SK-N-SH treated with all-trans-retinoic acid at 6 μM for 48 hours (cell line): ENCODE measurements at regions not wholly inside any gene's neighbourhood (a gene's known extent, or its start where the extent isn't known, plus 50 kb on each side); places are given as distances from the start of the nearest gene placed in this dataset.

Source experiments
- ATAC-seq: fragments of 200-7000 bp; cut with Tn5 transposase; 3 replicates; pipeline ENCODE4 v1.9.1; 2020; ENCODE audit warnings: mild to moderate bottlenecking, moderate library complexity
- BACH2 ChIP-seq: fragments of 250-450 bp; sonication (Bioruptor Pico); IDR thresholded peaks from 2 replicates; pipeline ENCODE4 v1.9.0; 2021; ENCODE audit warnings: mild to moderate bottlenecking, borderline replicate concordance
- CSDC2 ChIP-seq: fragments of 250-450 bp; sonication (Bioruptor Pico); IDR thresholded peaks from 2 replicates; pipeline ENCODE4 v1.5.0; 2020; ENCODE audit warnings: mild to moderate bottlenecking, moderate library complexity
- ESRRG ChIP-seq: fragments of 250-450 bp; sonication (Bioruptor Pico); IDR thresholded peaks from 2 replicates; pipeline ENCODE4 v1.6.1; 2021; ENCODE audit warnings: mild to moderate bottlenecking
- GLIS3 ChIP-seq: fragments of 250-450 bp; sonication (Bioruptor Pico); IDR thresholded peaks from 2 replicates; pipeline ENCODE4 v1.5.0; 2020; ENCODE audit warnings: mild to moderate bottlenecking, moderate library complexity
- ISL1 ChIP-seq: fragments of 250-450 bp; sonication (Bioruptor Pico); IDR thresholded peaks from 2 replicates; pipeline ENCODE4 v2.1.2; 2022; ENCODE audit warnings: mild to moderate bottlenecking, moderate library complexity
- OSR1 ChIP-seq: fragments of 250-450 bp; sonication (Bioruptor Pico); IDR thresholded peaks from 2 replicates; pipeline ENCODE4 v1.8.0; 2022; ENCODE audit warnings: moderate library complexity, mild to moderate bottlenecking, inconsistent platforms
- PATZ1 ChIP-seq: fragments of 250-450 bp; sonication (Bioruptor Pico); IDR thresholded peaks from 2 replicates; pipeline ENCODE4 v1.8.0; 2020; ENCODE audit warnings: mild to moderate bottlenecking, moderate library complexity, borderline replicate concordance
- PPARA ChIP-seq: fragments of 250-450 bp; sonication (Bioruptor Pico); IDR thresholded peaks from 2 replicates; pipeline ENCODE4 v1.5.0; 2020; ENCODE audit warnings: mild to moderate bottlenecking, borderline replicate concordance
- SNAI2 ChIP-seq: fragments of 250-450 bp; sonication (Bioruptor Pico); IDR thresholded peaks from 2 replicates; pipeline ENCODE4 v1.5.0; 2020; ENCODE audit warnings: mild to moderate bottlenecking, moderate library complexity
- TOX ChIP-seq: fragments of 250-450 bp; sonication (Bioruptor Pico); IDR thresholded peaks from 2 replicates; pipeline ENCODE4 v1.8.0; 2021; ENCODE audit warnings: mild to moderate bottlenecking, moderate library complexity, borderline replicate concordance
- ZC3H10 ChIP-seq: fragments of 250-450 bp; sonication (Bioruptor Pico); IDR thresholded peaks from 2 replicates; pipeline ENCODE4 v1.5.1; 2021; ENCODE audit warnings: mild to moderate bottlenecking, moderate library complexity
- ZFP3 ChIP-seq: fragments of 250-450 bp; sonication (Bioruptor Pico); IDR thresholded peaks from 2 replicates; pipeline ENCODE4 v1.5.0; 2020; ENCODE audit warnings: mild to moderate bottlenecking, moderate library complexity
- ZFP30 ChIP-seq: fragments of 450-650 bp; formaldehyde crosslinking; IDR thresholded peaks from 2 replicates; pipeline ENCODE4 v1.5.0; 2022; ENCODE audit warnings: mild to moderate bottlenecking, moderate library complexity
- ZNF565 ChIP-seq: fragments of 450-650 bp; formaldehyde crosslinking; conservative IDR thresholded peaks from 2 replicates; pipeline ENCODE4 v1.5.0; 2020; ENCODE audit warnings: low read depth, mild to moderate bottlenecking, moderate library complexity
- ZNF70 ChIP-seq: fragments of 450-650 bp; formaldehyde crosslinking; IDR thresholded peaks from 2 replicates; pipeline ENCODE4 v1.5.0; 2020; ENCODE audit warnings: mild to moderate bottlenecking, moderate library complexity
- ZNF8 ChIP-seq: fragments of 450-650 bp; formaldehyde crosslinking; IDR thresholded peaks from 2 replicates; pipeline ENCODE4 v1.5.0; 2020; ENCODE audit warnings: mild to moderate bottlenecking, moderate library complexity
- TF ChIP-seq, protein P1 (sequence below): fragments of 250-450 bp; sonication (Bioruptor Pico); IDR thresholded peaks from 2 replicates; pipeline ENCODE4 v1.5.0; 2020; ENCODE audit warnings: mild to moderate bottlenecking, moderate library complexity
- TF ChIP-seq, protein P2 (sequence below): fragments of 250-450 bp; sonication (Bioruptor Pico); IDR thresholded peaks from 2 replicates; pipeline ENCODE4 v1.8.0; 2021; ENCODE audit warnings: low read depth, mild to moderate bottlenecking, moderate library complexity, borderline replicate concordance
- TF ChIP-seq, protein P3 (sequence below): fragments of 250-450 bp; sonication (Bioruptor Pico); IDR thresholded peaks from 2 replicates; pipeline ENCODE4 v1.5.1; 2020; ENCODE audit warnings: low read depth, mild to moderate bottlenecking, moderate library complexity

DNA sequence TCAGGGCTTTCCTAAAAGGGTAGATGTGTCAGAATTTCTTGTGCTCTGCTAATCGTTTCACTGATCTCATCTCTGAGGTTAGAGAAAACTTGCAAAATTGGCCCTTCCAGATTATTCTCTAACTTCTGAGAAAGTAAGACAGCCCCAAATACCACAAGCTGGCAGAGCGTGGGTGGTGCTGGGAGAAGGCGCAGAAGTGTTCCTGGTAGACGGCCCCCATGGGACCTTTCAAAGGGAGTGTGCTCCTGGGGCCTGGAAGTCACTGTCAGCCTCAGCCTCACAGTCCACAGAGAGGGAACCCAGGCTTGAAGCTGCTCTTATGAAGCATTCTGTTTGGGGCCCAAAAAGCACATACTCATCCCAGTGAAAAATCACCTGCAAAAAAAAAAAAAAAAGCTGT, 86.5 kb upstream of the PFN2 start:
- no peak for ATAC-seq
- TF ChIP-seq ZNF70 (CRISPR knock-in tag) (no peak), PATZ1 (no peak), SNAI2 (CRISPR knock-in tag) (no peak), CSDC2 (CRISPR knock-in tag) (no peak), ISL1 (CRISPR knock-in tag) (no peak)

DNA sequence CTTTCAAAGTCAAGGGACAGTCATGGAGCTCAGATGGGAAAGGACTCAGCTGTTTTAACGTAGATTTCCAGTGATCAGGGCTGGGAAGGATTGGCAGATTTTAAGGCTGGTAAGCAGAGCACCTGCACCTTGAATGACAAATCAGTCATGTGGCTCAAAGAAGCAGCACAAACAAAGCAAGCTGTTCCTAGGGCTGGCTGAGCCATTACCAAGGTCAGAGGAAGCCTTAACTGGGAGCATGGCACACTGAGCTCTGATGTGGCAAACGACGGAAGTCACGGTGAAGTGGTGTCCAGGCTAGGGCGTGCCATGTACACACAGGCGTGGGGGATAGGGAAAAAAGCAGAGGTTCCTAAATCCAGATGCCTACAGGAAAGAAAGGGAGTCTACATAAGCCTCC, 84.6 kb upstream of the PFN2 start:
- TF ChIP-seq ZNF70 (CRISPR knock-in tag) (no peak), OSR1 (CRISPR knock-in tag) (no peak), ZFP30 (no peak), PPARA (CRISPR knock-in tag) (no peak), SNAI2 (CRISPR knock-in tag) (no peak)
- TF ChIP-seq, protein P1, sequence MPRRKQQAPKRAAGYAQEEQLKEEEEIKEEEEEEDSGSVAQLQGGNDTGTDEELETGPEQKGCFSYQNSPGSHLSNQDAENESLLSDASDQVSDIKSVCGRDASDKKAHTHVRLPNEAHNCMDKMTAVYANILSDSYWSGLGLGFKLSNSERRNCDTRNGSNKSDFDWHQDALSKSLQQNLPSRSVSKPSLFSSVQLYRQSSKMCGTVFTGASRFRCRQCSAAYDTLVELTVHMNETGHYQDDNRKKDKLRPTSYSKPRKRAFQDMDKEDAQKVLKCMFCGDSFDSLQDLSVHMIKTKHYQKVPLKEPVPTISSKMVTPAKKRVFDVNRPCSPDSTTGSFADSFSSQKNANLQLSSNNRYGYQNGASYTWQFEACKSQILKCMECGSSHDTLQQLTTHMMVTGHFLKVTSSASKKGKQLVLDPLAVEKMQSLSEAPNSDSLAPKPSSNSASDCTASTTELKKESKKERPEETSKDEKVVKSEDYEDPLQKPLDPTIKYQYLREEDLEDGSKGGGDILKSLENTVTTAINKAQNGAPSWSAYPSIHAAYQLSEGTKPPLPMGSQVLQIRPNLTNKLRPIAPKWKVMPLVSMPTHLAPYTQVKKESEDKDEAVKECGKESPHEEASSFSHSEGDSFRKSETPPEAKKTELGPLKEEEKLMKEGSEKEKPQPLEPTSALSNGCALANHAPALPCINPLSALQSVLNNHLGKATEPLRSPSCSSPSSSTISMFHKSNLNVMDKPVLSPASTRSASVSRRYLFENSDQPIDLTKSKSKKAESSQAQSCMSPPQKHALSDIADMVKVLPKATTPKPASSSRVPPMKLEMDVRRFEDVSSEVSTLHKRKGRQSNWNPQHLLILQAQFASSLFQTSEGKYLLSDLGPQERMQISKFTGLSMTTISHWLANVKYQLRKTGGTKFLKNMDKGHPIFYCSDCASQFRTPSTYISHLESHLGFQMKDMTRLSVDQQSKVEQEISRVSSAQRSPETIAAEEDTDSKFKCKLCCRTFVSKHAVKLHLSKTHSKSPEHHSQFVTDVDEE (CRISPR knock-in tag) = no peak
- no peak for ATAC-seq

- ATAC-seq = no peak
- no peak for TF ChIP-seq SNAI2 (CRISPR knock-in tag)
- no peak for TF ChIP-seq ESRRG (CRISPR knock-in tag)
- no peak for TF ChIP-seq BACH2 (CRISPR knock-in tag)
- TF ChIP-seq, protein P2, sequence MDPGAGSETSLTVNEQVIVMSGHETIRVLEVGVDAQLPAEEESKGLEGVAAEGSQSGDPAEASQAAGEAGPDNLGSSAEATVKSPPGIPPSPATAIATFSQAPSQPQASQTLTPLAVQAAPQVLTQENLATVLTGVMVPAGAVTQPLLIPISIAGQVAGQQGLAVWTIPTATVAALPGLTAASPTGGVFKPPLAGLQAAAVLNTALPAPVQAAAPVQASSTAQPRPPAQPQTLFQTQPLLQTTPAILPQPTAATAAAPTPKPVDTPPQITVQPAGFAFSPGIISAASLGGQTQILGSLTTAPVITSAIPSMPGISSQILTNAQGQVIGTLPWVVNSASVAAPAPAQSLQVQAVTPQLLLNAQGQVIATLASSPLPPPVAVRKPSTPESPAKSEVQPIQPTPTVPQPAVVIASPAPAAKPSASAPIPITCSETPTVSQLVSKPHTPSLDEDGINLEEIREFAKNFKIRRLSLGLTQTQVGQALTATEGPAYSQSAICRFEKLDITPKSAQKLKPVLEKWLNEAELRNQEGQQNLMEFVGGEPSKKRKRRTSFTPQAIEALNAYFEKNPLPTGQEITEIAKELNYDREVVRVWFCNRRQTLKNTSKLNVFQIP = no peak
- no peak for TF ChIP-seq ZNF8
- TF ChIP-seq TOX (CRISPR knock-in tag) = no peak
- TF ChIP-seq, protein P3, sequence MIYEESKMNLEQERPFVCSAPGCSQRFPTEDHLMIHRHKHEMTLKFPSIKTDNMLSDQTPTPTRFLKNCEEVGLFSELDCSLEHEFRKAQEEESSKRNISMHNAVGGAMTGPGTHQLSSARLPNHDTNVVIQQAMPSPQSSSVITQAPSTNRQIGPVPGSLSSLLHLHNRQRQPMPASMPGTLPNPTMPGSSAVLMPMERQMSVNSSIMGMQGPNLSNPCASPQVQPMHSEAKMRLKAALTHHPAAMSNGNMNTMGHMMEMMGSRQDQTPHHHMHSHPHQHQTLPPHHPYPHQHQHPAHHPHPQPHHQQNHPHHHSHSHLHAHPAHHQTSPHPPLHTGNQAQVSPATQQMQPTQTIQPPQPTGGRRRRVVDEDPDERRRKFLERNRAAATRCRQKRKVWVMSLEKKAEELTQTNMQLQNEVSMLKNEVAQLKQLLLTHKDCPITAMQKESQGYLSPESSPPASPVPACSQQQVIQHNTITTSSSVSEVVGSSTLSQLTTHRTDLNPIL (CRISPR knock-in tag) = no peak
- TF ChIP-seq PATZ1 = no peak
- TF ChIP-seq ZC3H10 (CRISPR knock-in tag) = no peak
- no peak for TF ChIP-seq ZNF565 (CRISPR knock-in tag)
- no peak for TF ChIP-seq GLIS3 (CRISPR knock-in tag)
- no peak for TF ChIP-seq ZFP30
- no peak for TF ChIP-seq ZFP3 (CRISPR knock-in tag)
- TF ChIP-seq, all 23 proteins: peak for 0
Observed at GRCh38 chr3:150054635-150055034, 83.9 kb upstream of the PFN2 start.

DNA sequence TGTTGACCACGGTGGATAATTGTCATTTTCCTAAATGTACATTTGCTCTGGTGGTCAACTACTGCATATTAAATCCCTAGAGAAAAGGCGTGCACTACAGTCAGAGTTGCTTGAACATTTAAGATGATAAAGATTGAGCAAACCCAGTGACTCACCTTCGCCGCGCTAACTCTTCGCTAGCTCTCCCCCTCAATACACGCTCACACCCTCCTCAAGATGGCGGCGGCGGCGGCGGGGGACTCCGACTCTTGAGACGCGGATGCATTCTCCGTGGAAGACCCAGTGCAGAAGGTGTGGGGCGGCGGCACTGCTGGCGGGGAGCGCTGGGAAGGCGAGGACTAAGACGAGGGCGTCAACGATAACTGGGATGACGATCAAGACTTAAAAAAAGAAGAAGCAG, 79.8 kb upstream of the PFN2 start:
- TF ChIP-seq ZFP3 (CRISPR knock-in tag) = no peak
- no peak for TF ChIP-seq ZFP30
- TF ChIP-seq ZNF70 (CRISPR knock-in tag) = no peak
- no peak for TF ChIP-seq ESRRG (CRISPR knock-in tag)
- TF ChIP-seq, protein P3 (CRISPR knock-in tag) = no peak
- TF ChIP-seq PPARA (CRISPR knock-in tag) = no peak
- TF ChIP-seq ISL1 (CRISPR knock-in tag) = no peak
- ATAC-seq = no peak
